AG04450 (cell line): ENCODE measurements at regions not wholly inside any gene's neighbourhood (a gene's known extent, or its start where the extent isn't known, plus 50 kb on each side); places are given as distances from the start of the nearest gene placed in this dataset.

Source experiments
- CTCF ChIA-PET: fragments of 300-600, 350-600 bp; formaldehyde crosslinking; extraction: SDS; loops from one replicate; lab custom pipeline; 2022; ENCODE audit warnings: antibody characterized with exemption, inconsistent platforms; lab: Charles Lee
- POLR2A ChIA-PET: fragments of 350-600 bp; formaldehyde crosslinking; extraction: SDS; loops from one replicate; lab custom pipeline; 2021; ENCODE audit warnings: antibody characterized with exemption, inconsistent platforms; lab: Yijun Ruan, JAX
- DNase-seq: peaks from one replicate; pipeline ENCODE4 v3.0.0-alpha.2; 2011; ENCODE audit warnings: low read depth, low spot score
- H3K27ac ChIP-seq: one replicate; pipeline ENCODE4 v1.5.1; 2012; ENCODE audit warnings: low read depth, low read length, control low read depth
- H3K27me3 ChIP-seq: one replicate; pipeline ENCODE4 v1.6.0; 2012; ENCODE audit warnings: low read length; ENCODE audit not compliant: control insufficient read depth, insufficient read depth
- H3K4me3 ChIP-seq: 2 replicates; pipeline ENCODE4 v1.5.1; 2011; ENCODE audit warnings: mild to moderate bottlenecking, low read depth, low read length, control low read depth
- H3K9me3 ChIP-seq: 2 replicates; pipeline ENCODE4 v1.5.1; 2012; ENCODE audit warnings: low read length; ENCODE audit not compliant: control insufficient read depth, insufficient read depth
- CTCF ChIP-seq: IDR thresholded peaks from 2 replicates; pipeline ENCODE4 v1.5.1; 2011; ENCODE audit warnings: low read depth, low read length, control low read depth, inconsistent platforms

- no peaks in the 10 kb centered on the region for H3K27me3 ChIP-seq
- CTCF ChIA-PET: interaction anchor here (1.2 kb wide), 1 partner anchor 424 kb away, joined by 3 read pairs; no protein-coding TSS in a partner anchor
Measured at GRCh38 chr16:27646806-27647205, 96.9 kb downstream of the KATNIP start.

GRCh38 chr16:27649021-27649420 is 99.1 kb downstream of the KATNIP start:
- TF ChIP-seq CTCF: no peak
- no peaks in the 10 kb centered on the region for H3K9me3 ChIP-seq
- DNase-seq: no peak
- H3K27me3 ChIP-seq: no peaks in the 10 kb centered on the region
- H3K4me3 ChIP-seq: no peak overlapping the region
- no peak overlapping the region for H3K27ac ChIP-seq
- POLR2A ChIA-PET: no interaction called here
- CTCF ChIA-PET: interaction anchor here (0.9 kb wide), 1 partner anchor 9 kb away, joined by 3 read pairs; no protein-coding TSS in a partner anchor

More at GRCh38 chr16:27646806-27647205, 96.9 kb downstream of the KATNIP start:
- no peak for TF ChIP-seq CTCF
- DNase-seq: no peak
- Histone ChIP-seq H3K27ac (no peak overlapping the region), H3K4me3 (no peak overlapping the region), H3K9me3 (peaks cover under 1% of the 10 kb centered on the region; the same call in 1 of the 2 replicates)
- POLR2A ChIA-PET: no interaction called here

DNA sequence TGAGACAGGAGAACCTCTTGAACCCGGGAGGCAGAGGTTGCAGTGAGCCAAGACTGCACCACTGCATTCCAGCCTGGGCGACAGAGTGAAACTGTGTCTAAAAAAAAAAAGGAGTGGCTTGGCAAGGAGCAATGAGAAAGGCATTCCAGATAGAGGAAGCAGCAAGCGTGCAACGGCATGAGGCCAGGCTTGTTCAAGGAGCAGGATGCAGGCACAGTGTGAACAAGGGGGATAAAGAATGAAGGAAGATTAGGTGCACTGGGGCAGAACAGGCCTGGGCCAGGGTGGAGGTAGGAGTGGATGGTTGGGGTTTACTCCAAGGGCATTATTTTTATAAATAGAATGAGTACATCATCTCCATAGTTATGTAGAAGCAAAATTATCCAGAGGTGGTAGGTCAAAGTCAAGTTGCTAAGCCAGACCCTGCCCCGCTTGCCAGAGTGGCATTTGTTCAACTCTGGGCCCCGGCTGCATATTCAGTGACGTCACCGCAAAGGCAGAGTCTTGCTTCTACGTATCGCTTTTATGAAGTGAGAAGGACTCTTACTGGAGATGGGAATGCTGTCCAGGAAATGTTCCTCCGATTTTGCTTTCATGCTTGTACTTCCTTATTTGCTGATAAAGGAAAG is 100.2 kb downstream of the KATNIP start:
- POLR2A ChIA-PET: no interaction called here
- no peak for DNase-seq
- no peaks in the 10 kb centered on the region for H3K9me3 ChIP-seq
- H3K27me3 ChIP-seq: no peaks in the 10 kb centered on the region
- TF ChIP-seq CTCF: no peak
- no peak overlapping the region for H3K4me3 ChIP-seq
- H3K27ac ChIP-seq: no peak overlapping the region
- CTCF ChIA-PET: no interaction called here

DNA sequence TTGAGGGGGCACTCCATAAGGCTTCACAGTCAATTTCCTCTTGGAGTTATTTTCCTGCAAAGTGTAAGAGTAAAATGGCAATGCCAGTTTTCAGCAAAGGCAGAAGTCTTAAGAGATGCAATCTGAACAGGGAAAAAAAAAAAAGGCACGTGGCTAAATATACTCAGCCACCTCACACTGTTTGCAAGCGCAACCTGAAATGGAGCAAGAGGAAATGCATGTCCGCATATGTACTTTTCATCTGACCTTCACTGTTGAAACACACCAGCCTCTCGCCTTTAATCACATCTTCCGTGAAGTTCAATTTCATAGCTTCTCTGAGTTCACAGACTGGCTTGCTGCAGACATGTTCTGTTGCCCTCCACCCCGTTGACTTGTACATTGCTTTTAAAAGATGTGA is 101.4 kb downstream of the KATNIP start:
- no peaks in the 10 kb centered on the region for H3K9me3 ChIP-seq
- POLR2A ChIA-PET: interaction anchor here (0.7 kb wide), 1 partner anchor 1195 kb away, joined by 3 read pairs; the partner anchor contains the start of gene TUFM
- no peak for TF ChIP-seq CTCF
- H3K4me3 ChIP-seq: no peak overlapping the region
- H3K27me3 ChIP-seq: no peaks in the 10 kb centered on the region
- H3K27ac ChIP-seq: no peak overlapping the region
- CTCF ChIA-PET: interaction anchor here (1.0 kb wide), 1 partner anchor 11 kb away, joined by 3 read pairs; no protein-coding TSS in a partner anchor
- DNase-seq: no peak

DNA sequence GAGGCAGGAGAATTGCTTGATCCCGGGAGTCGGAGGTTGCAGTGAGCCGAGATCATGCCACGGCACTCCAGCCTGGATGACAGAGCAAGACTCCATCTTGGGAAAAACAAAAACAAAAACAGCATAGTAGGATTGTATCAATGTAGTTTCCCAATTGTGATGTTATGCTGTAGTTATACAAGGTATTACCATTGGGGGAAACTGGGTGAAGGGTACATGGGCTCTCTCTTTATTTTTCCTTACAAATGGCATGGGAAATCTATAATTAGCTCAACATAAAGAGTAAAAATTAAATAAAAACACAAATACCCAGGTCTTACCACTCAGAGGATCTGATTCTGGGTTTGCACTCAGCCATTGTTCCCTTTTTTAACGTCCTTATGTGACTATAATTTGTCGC is 107.9 kb downstream of the KATNIP start:
- no peaks in the 10 kb centered on the region for H3K27me3 ChIP-seq
- ChIA-PET CTCF (interaction anchor here (1.1 to 3.4 kb wide), 2 partner anchors 18 to 413 kb away, joined by 5 to 17 read pairs; no protein-coding TSS in a partner anchor), POLR2A (no interaction called here)
- H3K27ac ChIP-seq: no peak overlapping the region
- DNase-seq: no peak
- no peaks in the 10 kb centered on the region for H3K9me3 ChIP-seq
- no peak overlapping the region for H3K4me3 ChIP-seq
- TF ChIP-seq CTCF: no peak
